ENCODE measurements at regions not wholly inside any gene's neighbourhood (a gene's known extent, or its start where the extent isn't known, plus 50 kb on each side); places are given as distances from the start of the nearest gene placed in this dataset.

- POLR2A ChIA-PET = no interaction called here
- DNase-seq (ENCODE audit: low read depth, low spot score) = no peak
- peaks cover 8% of the 10 kb centered on the region; the same call in 1 of the 2 replicates for H3K9me3 ChIP-seq (ENCODE audit: control insufficient read depth, insufficient read depth, low read length)
- no peak for TF ChIP-seq CTCF (IDR thresholded peaks at IDR 0.05; ENCODE audit: low read depth, low read length)
- CTCF ChIA-PET = interaction anchor here (0.7 kb wide), 1 partner anchor 1822 kb away, joined by 3 read pairs; no protein-coding TSS in a partner anchor
- no peak overlapping the region for H3K27ac ChIP-seq (ENCODE audit: low read depth, low read length)
- no peak overlapping the region for H3K4me3 ChIP-seq (ENCODE audit: low read depth, low read length)
- H3K27me3 ChIP-seq (ENCODE audit: control insufficient read depth, insufficient read depth, low read length) = no peaks in the 10 kb centered on the region
Observed at GRCh38 chr14:86575141-86575540, 1045.2 kb downstream of the FLRT2 start.

- POLR2A ChIA-PET = no interaction called here
- peaks cover 9% of the 10 kb centered on the region; the same call in 1 of the 2 replicates for H3K9me3 ChIP-seq (ENCODE audit: control insufficient read depth, insufficient read depth, low read length)
- no peak for DNase-seq (ENCODE audit: low read depth, low spot score)
- no peak overlapping the region for H3K27ac ChIP-seq (ENCODE audit: low read depth, low read length)
- H3K4me3 ChIP-seq (ENCODE audit: low read depth, low read length) = no peak overlapping the region
- H3K27me3 ChIP-seq (ENCODE audit: control insufficient read depth, insufficient read depth, low read length) = no peaks in the 10 kb centered on the region
- no peak for TF ChIP-seq CTCF (IDR thresholded peaks at IDR 0.05; ENCODE audit: low read depth, low read length)
- CTCF ChIA-PET = interaction anchor here (0.7 kb wide), 1 partner anchor 1821 kb away, joined by 3 read pairs; no protein-coding TSS in a partner anchor
Observed at GRCh38 chr14:86574778-86575129, 1044.8 kb downstream of the FLRT2 start.

GRCh38 chr14:86574051-86574777 is 1044.3 kb downstream of the FLRT2 start:
- CTCF ChIA-PET = no interaction called here
- DNase-seq (ENCODE audit: low read depth, low spot score) = peak; percentile 29
- peak overlapping the region; percentile 31 for H3K4me3 ChIP-seq (ENCODE audit: low read depth, low read length)

GRCh38 chr14:86570371-86570770 is 1040.4 kb downstream of the FLRT2 start:
- Histone ChIP-seq H3K9me3 (ENCODE audit: control insufficient read depth, insufficient read depth, low read length) (peaks cover 9% of the 10 kb centered on the region; the same call in 1 of the 2 replicates), H3K27me3 (ENCODE audit: control insufficient read depth, insufficient read depth, low read length) (no peaks in the 10 kb centered on the region), H3K27ac (ENCODE audit: low read depth, low read length) (no peak overlapping the region), H3K4me3 (ENCODE audit: low read depth, low read length) (no peak overlapping the region)
- no peak for TF ChIP-seq CTCF (IDR thresholded peaks at IDR 0.05; ENCODE audit: low read depth, low read length)
- ChIA-PET CTCF (no interaction called here), POLR2A (no interaction called here)
- no peak for DNase-seq (ENCODE audit: low read depth, low spot score)

More at GRCh38 chr14:86574051-86574777, 1044.3 kb downstream of the FLRT2 start:
- H3K9me3 ChIP-seq (ENCODE audit: control insufficient read depth, insufficient read depth, low read length) = peaks cover 9% of the 10 kb centered on the region; the same call in 1 of the 2 replicates
- POLR2A ChIA-PET = no interaction called here
- no peaks in the 10 kb centered on the region for H3K27me3 ChIP-seq (ENCODE audit: control insufficient read depth, insufficient read depth, low read length)
- H3K27ac ChIP-seq (ENCODE audit: low read depth, low read length) = no peak overlapping the region
- TF ChIP-seq CTCF (IDR thresholded peaks at IDR 0.05; ENCODE audit: low read depth, low read length) = no peak

- Histone ChIP-seq H3K27me3 (ENCODE audit: control insufficient read depth, insufficient read depth, low read length) (no peaks in the 10 kb centered on the region), H3K9me3 (ENCODE audit: control insufficient read depth, insufficient read depth, low read length) (no peaks in the 10 kb centered on the region), H3K27ac (ENCODE audit: low read depth, low read length) (no peak overlapping the region), H3K4me3 (ENCODE audit: low read depth, low read length) (no peak overlapping the region)
- no peak for TF ChIP-seq CTCF (IDR thresholded peaks at IDR 0.05; ENCODE audit: low read depth, low read length)
- ChIA-PET CTCF (no interaction called here), POLR2A (no interaction called here)
- DNase-seq (ENCODE audit: low read depth, low spot score) = no peak
Observed at GRCh38 chr14:86543521-86543920, 1013.6 kb downstream of the FLRT2 start.

All from AG04450 (cell line).